ENCODE measurements at regions not wholly inside any gene's neighbourhood (a gene's known extent, or its start where the extent isn't known, plus 50 kb on each side); places are given as distances from the start of the nearest gene placed in this dataset.

DNA sequence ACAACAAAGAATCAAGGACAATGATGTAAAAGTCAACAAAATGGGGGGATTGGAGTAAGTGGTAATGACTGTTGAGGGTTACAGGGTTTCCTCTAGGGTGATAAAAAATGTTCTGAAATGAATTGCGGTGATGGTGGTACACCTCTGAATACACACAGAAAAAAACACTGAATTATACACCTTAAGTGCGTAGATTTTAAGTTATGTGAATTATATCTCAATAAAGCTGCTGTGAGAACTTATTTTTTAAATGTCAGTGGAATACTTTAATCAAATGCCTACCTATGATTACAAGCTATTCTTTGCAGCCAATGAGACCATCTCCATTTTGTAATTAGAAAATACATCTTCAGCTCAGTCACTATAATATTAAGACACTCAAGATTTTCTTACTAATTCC lies 53.5 kb downstream of the ZNF608 start:
- no peak for DNase-seq

GRCh38 chr5:124692324-124692723 lies 54.1 kb downstream of the ZNF608 start:
- DNase-seq, result no peak

DNA sequence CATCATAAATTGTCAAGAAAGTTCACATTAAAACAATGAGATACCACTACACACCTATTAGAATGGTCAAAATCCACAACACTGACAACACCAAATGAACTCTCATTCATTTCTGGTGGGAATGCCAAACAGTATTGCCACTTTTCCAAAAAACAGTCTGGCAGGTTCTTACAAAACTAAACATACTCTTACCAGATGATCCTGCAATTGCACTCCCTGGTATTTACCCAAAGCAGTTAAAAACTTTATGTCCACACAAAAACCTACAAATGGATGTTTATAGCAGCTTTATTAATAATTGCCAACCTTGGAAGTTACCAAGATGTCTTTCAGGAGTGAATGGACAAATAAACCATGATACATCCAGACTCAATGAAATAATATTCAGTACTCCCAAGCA lies 56.8 kb downstream of the ZNF608 start:
- DNase-seq, result no peak

DNA sequence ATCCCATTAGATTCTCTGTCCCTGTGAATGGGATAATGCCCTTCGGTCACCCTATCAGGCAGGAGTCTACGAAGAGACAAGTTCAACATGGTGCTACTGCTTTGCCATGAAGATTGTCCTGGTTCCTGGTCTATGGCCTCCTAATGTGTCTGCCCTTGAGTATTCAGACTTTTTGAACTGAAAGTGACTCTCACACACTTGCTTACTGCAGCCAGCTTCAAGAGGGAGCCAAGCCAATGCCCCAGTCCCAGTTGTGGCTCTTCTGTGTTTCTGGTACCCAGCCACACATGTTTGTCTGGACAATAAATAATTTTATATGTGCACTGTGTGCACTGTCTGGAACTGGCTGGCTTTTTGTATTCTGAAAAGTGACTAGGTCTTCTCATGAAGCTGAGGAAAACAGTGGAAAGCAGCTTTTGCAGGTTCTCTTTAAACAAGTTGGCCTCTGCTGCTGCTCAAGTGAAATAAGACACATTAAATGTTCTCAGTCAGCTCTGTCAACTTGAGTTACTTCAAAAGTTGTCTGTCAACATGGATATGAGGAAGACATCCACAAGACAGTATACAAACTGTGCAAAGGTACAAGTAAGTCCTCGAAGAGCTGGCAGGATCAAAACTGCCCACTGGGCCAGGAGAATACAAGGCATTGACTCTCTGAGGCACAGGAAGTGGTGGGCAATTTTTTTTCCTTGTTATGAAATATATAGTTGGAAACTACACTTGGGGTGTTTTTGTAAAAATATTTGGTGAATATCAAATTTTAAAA lies 60.0 kb downstream of the ZNF608 start:
- no peak for DNase-seq

- DNase-seq, result no peak
These were observed 61.0 kb downstream of the ZNF608 start for GRCh38 chr5:124685404-124685930.

- DNase-seq, result no peak
These were observed 62.4 kb downstream of the ZNF608 start for GRCh38 chr5:124683917-124684555.

- no peak for DNase-seq
These were observed 66.8 kb downstream of the ZNF608 start for GRCh38 chr5:124679578-124680199.

- no peak for DNase-seq
These were observed 67.4 kb downstream of the ZNF608 start for GRCh38 chr5:124678922-124679519.

- DNase-seq, result no peak
These were observed 68.0 kb downstream of the ZNF608 start for GRCh38 chr5:124678468-124678867.

GRCh38 chr5:124677374-124678351 lies 68.8 kb downstream of the ZNF608 start:
- peak; percentile 81 for DNase-seq

DNA sequence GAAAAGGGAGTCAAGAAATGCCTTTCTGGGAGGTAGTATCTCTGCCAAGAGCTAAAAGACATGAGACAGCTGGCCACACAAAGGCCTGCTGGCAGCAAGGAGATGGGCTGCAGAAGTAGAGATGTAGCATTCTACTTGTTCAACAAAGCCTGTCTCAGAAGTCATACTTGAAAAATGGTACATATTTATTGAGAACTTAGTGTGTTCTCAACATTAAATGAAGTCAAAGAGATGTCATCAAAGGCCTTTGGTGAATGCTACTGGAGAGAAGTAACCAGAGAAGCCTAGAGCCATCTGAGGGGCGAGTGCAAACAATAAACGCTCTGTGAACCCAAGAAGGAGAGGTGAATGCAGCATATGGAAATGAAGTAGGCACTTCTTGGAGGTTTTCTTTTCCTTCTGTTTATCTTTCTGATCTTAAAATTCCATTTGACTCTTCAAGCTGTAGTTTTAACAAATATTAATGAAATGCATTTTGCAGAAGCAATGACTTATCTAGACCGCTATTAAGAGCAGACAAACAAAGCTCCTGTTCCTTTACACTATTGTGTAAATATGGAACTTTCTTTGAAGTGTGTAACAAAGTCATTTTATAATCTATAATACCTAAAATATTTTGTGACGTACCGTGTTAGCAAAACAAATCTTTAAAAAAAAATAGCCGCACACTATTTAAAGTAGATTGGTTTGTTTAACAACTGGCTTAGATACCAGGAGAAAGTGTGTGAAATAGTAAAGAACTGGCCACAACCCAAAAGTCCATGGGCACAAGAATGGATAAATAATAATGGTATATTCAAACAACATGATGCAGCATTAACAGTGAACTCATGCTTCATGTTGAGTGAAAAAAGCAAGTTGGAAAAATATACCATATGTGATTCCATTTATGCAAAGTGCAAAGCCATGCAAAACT lies 70.2 kb downstream of the ZNF608 start:
- DNase-seq, result no peak

- DNase-seq, result no peak
These were observed 75.2 kb downstream of the ZNF608 start for GRCh38 chr5:124671193-124671592.

DNA sequence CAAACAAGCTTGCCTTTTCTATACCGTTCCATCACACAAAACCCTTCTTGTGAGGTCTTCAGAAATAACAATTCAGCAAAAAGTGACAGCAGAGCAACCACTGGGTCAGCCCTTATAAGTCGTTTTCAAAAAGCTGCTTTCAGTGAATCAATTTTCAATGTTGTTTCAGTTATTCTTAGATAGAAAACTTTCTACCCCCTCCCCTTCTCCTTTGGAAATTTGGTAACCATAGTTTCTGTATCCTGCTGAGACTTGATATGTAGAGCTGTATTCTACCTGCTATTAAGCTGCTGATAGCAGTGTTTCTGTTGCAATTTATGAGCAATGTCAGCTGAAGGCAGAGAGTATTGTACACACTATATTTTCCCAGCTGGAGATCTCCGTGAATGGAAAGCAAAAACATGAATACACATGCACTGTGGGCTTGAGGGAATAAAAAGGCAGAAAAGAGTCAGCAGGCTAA lies 75.7 kb downstream of the ZNF608 start:
- DNase-seq, result no peak

DNA sequence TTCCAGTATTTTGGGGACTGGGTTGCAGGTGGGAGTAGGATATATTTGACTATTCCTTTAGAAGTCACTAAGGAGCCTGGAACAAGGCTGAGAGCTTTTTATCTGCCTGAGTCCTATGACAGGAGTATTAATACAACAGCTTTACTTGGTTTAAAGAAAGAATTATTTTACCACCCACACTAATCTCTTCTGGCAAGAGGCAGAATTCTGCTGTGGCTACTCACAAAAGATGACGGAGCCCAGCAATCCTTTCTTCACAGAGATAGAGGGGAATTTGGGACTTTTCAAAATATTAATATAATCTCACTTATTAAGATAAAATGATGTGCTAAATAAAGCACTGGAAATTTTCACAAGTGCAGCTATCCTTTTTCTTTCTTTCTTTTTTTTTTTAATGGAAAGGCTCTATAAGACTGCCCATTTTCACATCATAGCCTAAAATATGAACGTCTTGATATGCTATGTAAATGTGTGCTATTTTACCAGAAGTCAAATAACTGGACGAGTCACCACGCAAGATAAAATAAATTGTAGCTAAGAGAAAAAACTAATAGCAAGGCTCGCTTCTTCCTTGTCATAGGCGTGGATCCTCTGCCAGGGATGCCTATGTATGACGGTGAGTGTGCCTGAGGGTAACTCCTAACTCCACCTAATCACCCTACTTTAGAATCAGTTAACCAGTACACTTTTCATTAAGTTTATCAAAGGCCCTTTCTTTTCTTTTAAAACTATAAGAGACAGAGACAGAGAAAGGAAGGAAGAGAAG lies 76.3 kb downstream of the ZNF608 start:
- no peak for DNase-seq

GRCh38 chr5:124669300-124669648 lies 77.2 kb downstream of the ZNF608 start:
- DNase-seq, result no peak

GRCh38 chr5:124668353-124669299 lies 77.8 kb downstream of the ZNF608 start:
- no peak for DNase-seq

DNA sequence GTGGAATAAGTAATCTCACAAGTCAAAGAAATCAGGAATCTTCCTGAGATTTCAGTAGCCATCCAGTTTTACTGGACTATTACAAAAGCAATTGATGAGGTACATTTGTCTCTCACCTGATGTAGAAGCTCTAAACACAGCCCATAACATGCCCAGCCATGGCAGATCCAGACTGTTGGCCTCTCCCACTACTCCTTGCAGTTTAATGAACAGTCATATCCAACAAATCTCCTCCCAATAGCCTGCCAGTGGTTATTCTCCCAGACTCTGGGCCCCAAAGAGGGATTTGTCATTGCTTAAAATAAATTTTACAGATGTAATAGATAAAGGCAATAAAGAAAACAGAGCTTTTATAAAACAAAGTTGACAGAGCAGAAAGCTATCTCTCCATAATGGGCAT lies 80.8 kb downstream of the ZNF608 start:
- no peak for DNase-seq

GRCh38 chr5:124665035-124665434 lies 81.4 kb downstream of the ZNF608 start:
- no peak for DNase-seq

GRCh38 chr5:124664287-124664686 lies 82.2 kb downstream of the ZNF608 start:
- DNase-seq, result no peak
